Prostate gland (tissue), 2 donors: ENCODE measurements at regions not wholly inside any gene's neighbourhood (a gene's known extent, or its start where the extent isn't known, plus 50 kb on each side); places are given as distances from the start of the nearest gene placed in this dataset.

Source experiments
- CTCF ChIP-seq, 4 experiments: fragments of 200-600 bp in 2 of 4; fragments of 450-650 bp in 2 of 4; sonication (generic) in 2 of 4; IDR thresholded peaks; 1 replicate in 3 of 4; 2 replicates in 1 of 4; pipeline ENCODE4 v1.5.1; 2016 to 2019; ENCODE audit warnings: antibody characterized with exemption in 4 of 4, mild to moderate bottlenecking in 2 of 4, moderate library complexity in 2 of 4
- POLR2A ChIP-seq: fragments of 450-650 bp; IDR thresholded peaks from one replicate; pipeline ENCODE4 v1.6.1; 2016; ENCODE audit warnings: antibody characterized with exemption, mild to moderate bottlenecking

GRCh38 chr2:100736121-100736915, 83.6 kb upstream of the NPAS2 start:
- no peak for TF ChIP-seq CTCF (IDR thresholded peaks at IDR 0.05)
- TF ChIP-seq POLR2A, result no peak
